ENCODE measurements at regions not wholly inside any gene's neighbourhood (a gene's known extent, or its start where the extent isn't known, plus 50 kb on each side); places are given as distances from the start of the nearest gene placed in this dataset.

GRCh38 chr5:141757402-141757801 is 75.4 kb upstream of the ARAP3 start:
- TF ChIP-seq GABPA (IDR thresholded peaks at IDR 0.05; ENCODE audit: low read depth) (no peak), SPI1 (IDR thresholded peaks at IDR 0.05; ENCODE audit: borderline replicate concordance, low read depth) (no peak), POLR2AphosphoS5 (IDR thresholded peaks at IDR 0.05; ENCODE audit: low read depth) (no peak), CTCF (IDR thresholded peaks at IDR 0.05; ENCODE audit: insufficient read depth, low read length) (no peak), REST (IDR thresholded peaks at IDR 0.05; ENCODE audit: insufficient replicate concordance, low read depth) (no peak)
- DNase-seq (ENCODE audit: low read depth in 1 of 2, low spot score in 1 of 2), result no peak
- no peak overlapping the region for H3K4me3 ChIP-seq (replicated peaks; ENCODE audit: insufficient read depth, low read length)
- no peak overlapping the region for H3K27ac ChIP-seq (replicated peaks)
- peaks cover 42% of the 10 kb centered on the region for H3K27me3 ChIP-seq (ENCODE audit: insufficient read depth, poor library complexity, severe bottlenecking)

GRCh38 chr5:141756196-141756595 is 74.2 kb upstream of the ARAP3 start:
- Histone ChIP-seq H3K27me3 (ENCODE audit: insufficient read depth, poor library complexity, severe bottlenecking) (peaks cover 31% of the 10 kb centered on the region), H3K4me3 (replicated peaks; ENCODE audit: insufficient read depth, low read length) (no peak overlapping the region), H3K27ac (replicated peaks) (no peak overlapping the region)
- no peak for DNase-seq (ENCODE audit: low read depth in 1 of 2, low spot score in 1 of 2)
- TF ChIP-seq REST (IDR thresholded peaks at IDR 0.05; ENCODE audit: insufficient replicate concordance, low read depth) (no peak), SPI1 (IDR thresholded peaks at IDR 0.05; ENCODE audit: borderline replicate concordance, low read depth) (no peak), POLR2AphosphoS5 (IDR thresholded peaks at IDR 0.05; ENCODE audit: low read depth) (no peak), GABPA (IDR thresholded peaks at IDR 0.05; ENCODE audit: low read depth) (no peak), CTCF (IDR thresholded peaks at IDR 0.05; ENCODE audit: insufficient read depth, low read length) (no peak)

- TF ChIP-seq SPI1 (IDR thresholded peaks at IDR 0.05; ENCODE audit: borderline replicate concordance, low read depth), result no peak
- peak; percentile 98 for TF ChIP-seq REST (IDR thresholded peaks at IDR 0.05; ENCODE audit: insufficient replicate concordance, low read depth)
- TF ChIP-seq POLR2AphosphoS5 (IDR thresholded peaks at IDR 0.05; ENCODE audit: low read depth), result no peak
- no peak for TF ChIP-seq CTCF (IDR thresholded peaks at IDR 0.05; ENCODE audit: insufficient read depth, low read length)
- TF ChIP-seq GABPA (IDR thresholded peaks at IDR 0.05; ENCODE audit: low read depth), result no peak
- Histone ChIP-seq H3K27ac (replicated peaks) (no peak overlapping the region), H3K4me3 (replicated peaks; ENCODE audit: insufficient read depth, low read length) (no peak overlapping the region), H3K27me3 (ENCODE audit: insufficient read depth, poor library complexity, severe bottlenecking) (peaks cover 24% of the 10 kb centered on the region)
- DNase-seq (ENCODE audit: low read depth in 1 of 2, low spot score in 1 of 2), result peak; percentile 13 to 16
Observed at GRCh38 chr5:141753971-141754713, 72.1 kb upstream of the ARAP3 start.
